ENCODE measurements at regions not wholly inside any gene's neighbourhood (a gene's known extent, or its start where the extent isn't known, plus 50 kb on each side); places are given as distances from the start of the nearest gene placed in this dataset.

DNA sequence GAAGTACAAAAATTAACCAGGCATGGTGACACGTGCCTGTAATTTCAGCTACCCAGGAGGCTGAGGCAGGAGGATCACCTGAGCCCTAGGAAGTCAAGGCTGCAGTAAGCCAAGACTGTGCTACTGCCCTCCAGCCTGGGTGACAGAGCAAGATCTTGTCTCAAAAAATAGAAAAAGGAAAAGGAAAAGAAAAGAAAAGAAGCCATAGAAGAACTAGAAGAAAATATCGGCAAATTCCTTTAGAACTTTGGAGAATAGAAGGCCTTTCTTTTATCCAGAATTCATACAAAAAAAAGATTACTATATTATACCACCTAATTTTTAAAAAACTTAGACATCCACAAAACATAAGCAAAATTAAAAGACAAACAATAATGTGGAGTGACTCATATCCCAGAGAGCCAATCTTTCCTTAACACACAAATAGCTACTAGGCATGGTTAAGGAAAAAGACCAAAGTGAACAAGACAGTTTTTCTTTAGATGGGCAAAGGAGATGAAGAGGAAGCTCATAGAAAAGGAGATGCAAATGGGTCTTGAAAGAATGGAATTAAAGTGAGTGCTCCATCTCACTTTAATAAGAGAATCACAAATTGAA, 251.1 kb upstream of the IRF2BP2 start:
- Mint-ChIP-seq H3K4me1 (ENCODE audit: low read depth) (no peaks in the 10 kb centered on the region), H3K27ac (no peak overlapping the region), H3K9me3 (no peaks in the 10 kb centered on the region), H3K4me3 (no peak overlapping the region), H3K27me3 (no peaks in the 10 kb centered on the region), H3K36me3 (ENCODE audit: low read depth) (no peaks in the 10 kb centered on the region)
- TF ChIP-seq, protein P1, sequence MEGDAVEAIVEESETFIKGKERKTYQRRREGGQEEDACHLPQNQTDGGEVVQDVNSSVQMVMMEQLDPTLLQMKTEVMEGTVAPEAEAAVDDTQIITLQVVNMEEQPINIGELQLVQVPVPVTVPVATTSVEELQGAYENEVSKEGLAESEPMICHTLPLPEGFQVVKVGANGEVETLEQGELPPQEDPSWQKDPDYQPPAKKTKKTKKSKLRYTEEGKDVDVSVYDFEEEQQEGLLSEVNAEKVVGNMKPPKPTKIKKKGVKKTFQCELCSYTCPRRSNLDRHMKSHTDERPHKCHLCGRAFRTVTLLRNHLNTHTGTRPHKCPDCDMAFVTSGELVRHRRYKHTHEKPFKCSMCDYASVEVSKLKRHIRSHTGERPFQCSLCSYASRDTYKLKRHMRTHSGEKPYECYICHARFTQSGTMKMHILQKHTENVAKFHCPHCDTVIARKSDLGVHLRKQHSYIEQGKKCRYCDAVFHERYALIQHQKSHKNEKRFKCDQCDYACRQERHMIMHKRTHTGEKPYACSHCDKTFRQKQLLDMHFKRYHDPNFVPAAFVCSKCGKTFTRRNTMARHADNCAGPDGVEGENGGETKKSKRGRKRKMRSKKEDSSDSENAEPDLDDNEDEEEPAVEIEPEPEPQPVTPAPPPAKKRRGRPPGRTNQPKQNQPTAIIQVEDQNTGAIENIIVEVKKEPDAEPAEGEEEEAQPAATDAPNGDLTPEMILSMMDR (IDR thresholded peaks at IDR 0.05), result no peak
- Histone ChIP-seq H3K9me3 (ENCODE audit: control insufficient read depth in 1 of 2, insufficient read depth in 1 of 2, low read length in 2 of 2) (peaks cover 0 to 4% of the 10 kb centered on the region in 2 experiments), H3K4me1 (ENCODE audit: insufficient read depth, low read length) (peaks cover 8% of the 10 kb centered on the region), H3K27ac (ENCODE audit: low read depth in 1 of 2, low read length in 2 of 2) (no peak overlapping the region), H3K36me3 (ENCODE audit: insufficient read depth, low read length) (no peaks in the 10 kb centered on the region), H3K4me3 (ENCODE audit: low read length) (no peak overlapping the region), H3K27me3 (ENCODE audit: control insufficient read depth in 1 of 2, insufficient read depth in 2 of 2, low read length in 2 of 2) (no peaks in the 10 kb centered on the region)
- ChIA-PET POLR2A (no interaction called here), CTCF (interaction anchor here (0.6 to 0.7 kb wide), 2 partner anchors 19 to 65 kb away, joined by 3 read pairs; no protein-coding TSS in a partner anchor)
- DNase-seq, result no peak
- intact Hi-C loops (cut with DNase I, micrococcal nuclease), result no loop called here
- no peak for ATAC-seq (ENCODE audit: poor library complexity)

DNA sequence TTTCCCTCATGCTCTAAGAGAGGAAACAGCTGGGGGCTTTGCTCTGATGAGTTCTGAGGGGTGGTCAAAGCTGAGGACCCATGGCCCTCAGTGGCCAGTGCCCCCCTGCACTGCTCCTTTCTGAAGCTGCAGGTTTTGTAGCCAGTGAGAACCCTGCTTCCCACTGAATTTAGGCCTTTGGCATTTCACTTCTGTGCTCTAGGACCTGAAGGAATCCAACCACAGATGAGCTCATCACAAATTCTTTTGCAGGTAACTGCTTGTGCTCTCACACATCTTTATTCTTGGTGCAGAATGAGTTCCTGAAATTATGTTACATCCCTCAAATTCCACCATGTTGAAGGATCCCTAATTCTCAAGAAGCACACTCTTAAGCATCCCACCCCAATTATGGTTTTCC, 248.7 kb upstream of the IRF2BP2 start:
- ChIA-PET CTCF (interaction anchor here (1.2 to 1.5 kb wide), 2 partner anchors 13 to 261 kb away, joined by 3 read pairs; no protein-coding TSS in a partner anchor), POLR2A (interaction anchor here (0.6 kb wide), 1 partner anchor 15 kb away, joined by 3 read pairs; no protein-coding TSS in a partner anchor)
- H3K9me3 ChIP-seq (ENCODE audit: control insufficient read depth in 1 of 2, insufficient read depth in 1 of 2, low read length in 2 of 2), result peaks cover 0 to 4% of the 10 kb centered on the region in 2 experiments
- no peak overlapping the region for H3K27ac ChIP-seq (ENCODE audit: low read depth in 1 of 2, low read length in 2 of 2)
- H3K27me3 ChIP-seq (ENCODE audit: control insufficient read depth in 1 of 2, insufficient read depth in 2 of 2, low read length in 2 of 2), result no peaks in the 10 kb centered on the region
- no peak overlapping the region for H3K27ac Mint-ChIP-seq
- intact Hi-C loops (cut with DNase I, micrococcal nuclease), result no loop called here
- no peaks in the 10 kb centered on the region for H3K36me3 Mint-ChIP-seq (ENCODE audit: low read depth)
- H3K27me3 Mint-ChIP-seq, result no peaks in the 10 kb centered on the region
- TF ChIP-seq, protein P1 (IDR thresholded peaks at IDR 0.05), result no peak
- H3K4me1 Mint-ChIP-seq (ENCODE audit: low read depth), result peaks cover 3% of the 10 kb centered on the region
- H3K9me3 Mint-ChIP-seq, result no peaks in the 10 kb centered on the region
- H3K4me1 ChIP-seq (ENCODE audit: insufficient read depth, low read length), result peaks cover 13% of the 10 kb centered on the region
- ATAC-seq (ENCODE audit: poor library complexity) (no peak), DNase-seq (no peak)
- no peak overlapping the region for H3K4me3 Mint-ChIP-seq
- no peak overlapping the region for H3K4me3 ChIP-seq (ENCODE audit: low read length)
- H3K36me3 ChIP-seq (ENCODE audit: insufficient read depth, low read length), result no peaks in the 10 kb centered on the region

DNA sequence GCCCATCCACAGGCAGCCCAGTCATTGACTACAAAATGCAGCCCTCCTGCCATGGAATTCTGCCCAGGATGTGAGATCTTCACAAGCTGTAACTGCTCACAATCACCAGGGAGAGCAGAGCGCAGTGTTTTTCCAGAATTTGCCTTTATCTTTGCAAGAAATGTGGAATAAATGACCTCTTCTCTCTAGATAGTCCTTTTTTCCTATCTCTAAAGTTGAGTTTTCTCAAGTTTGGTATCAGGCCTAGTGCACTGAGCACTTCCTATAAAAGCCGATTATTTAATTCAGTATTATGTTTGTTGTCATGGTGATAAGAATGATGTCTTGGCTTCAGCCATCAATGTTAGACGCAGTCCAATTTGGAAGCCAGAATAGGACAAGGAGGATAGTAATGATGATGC, 246.9 kb upstream of the IRF2BP2 start:
- Histone ChIP-seq H3K36me3 (ENCODE audit: insufficient read depth, low read length) (no peaks in the 10 kb centered on the region), H3K27ac (ENCODE audit: low read depth in 1 of 2, low read length in 2 of 2) (no peak overlapping the region), H3K27me3 (ENCODE audit: control insufficient read depth in 1 of 2, insufficient read depth in 2 of 2, low read length in 2 of 2) (no peaks in the 10 kb centered on the region), H3K9me3 (ENCODE audit: control insufficient read depth in 1 of 2, insufficient read depth in 1 of 2, low read length in 2 of 2) (peaks cover 0 to 4% of the 10 kb centered on the region in 2 experiments), H3K4me3 (ENCODE audit: low read length) (no peak overlapping the region), H3K4me1 (ENCODE audit: insufficient read depth, low read length) (peaks cover 8% of the 10 kb centered on the region)
- Mint-ChIP-seq H3K4me3 (no peak overlapping the region), H3K36me3 (ENCODE audit: low read depth) (no peaks in the 10 kb centered on the region), H3K27me3 (no peaks in the 10 kb centered on the region), H3K9me3 (no peaks in the 10 kb centered on the region), H3K4me1 (ENCODE audit: low read depth) (peaks cover 5% of the 10 kb centered on the region), H3K27ac (no peak overlapping the region)
- ATAC-seq (ENCODE audit: poor library complexity) (no peak), DNase-seq (no peak)
- intact Hi-C loops (cut with DNase I, micrococcal nuclease), result no loop called here
- TF ChIP-seq, protein P1 (IDR thresholded peaks at IDR 0.05), result no peak
- ChIA-PET CTCF (no interaction called here), POLR2A (no interaction called here)
